GM12874 (cell line): ENCODE measurements at regions not wholly inside any gene's neighbourhood (a gene's known extent, or its start where the extent isn't known, plus 50 kb on each side); places are given as distances from the start of the nearest gene placed in this dataset.

Experiments used
- CTCF ChIP-seq: IDR thresholded peaks from 2 replicates; pipeline ENCODE4 v1.5.1; 2011; ENCODE audit warnings: low read depth, mild to moderate bottlenecking, control low read depth, low read length, moderate library complexity; ENCODE audit not compliant: insufficient read depth

- TF ChIP-seq CTCF, result no peak
Measured at GRCh38 chr1:94316836-94317789, 79.7 kb upstream of the ARHGAP29 start.

- no peak for TF ChIP-seq CTCF
Measured at GRCh38 chr1:94316183-94316582, 78.8 kb upstream of the ARHGAP29 start.

- TF ChIP-seq CTCF, result no peak
Measured at GRCh38 chr1:94315552-94316116, 78.2 kb upstream of the ARHGAP29 start.

GRCh38 chr1:94314222-94314858 lies 77.0 kb upstream of the ARHGAP29 start:
- TF ChIP-seq CTCF, result no peak

- no peak for TF ChIP-seq CTCF
Measured at GRCh38 chr1:94310570-94311270, 73.3 kb upstream of the ARHGAP29 start.

- no peak for TF ChIP-seq CTCF
Measured at GRCh38 chr1:94309829-94310569, 72.6 kb upstream of the ARHGAP29 start.

GRCh38 chr1:94309216-94309615 lies 71.8 kb upstream of the ARHGAP29 start:
- no peak for TF ChIP-seq CTCF
